Lung microvascular endothelial cell (primary cell): ENCODE measurements at regions not wholly inside any gene's neighbourhood (a gene's known extent, or its start where the extent isn't known, plus 50 kb on each side); places are given as distances from the start of the nearest gene placed in this dataset.
"Not testable (repeated sequence)": the region's sequence is repeated elsewhere in the genome, so short reads cannot be mapped to it uniquely, and the experiment has no call there.

Experiments
- DNase-seq, 2 donors: peaks; one replicate each; pipeline versions ENCODE4 v3.0.0 to v3.0.0-alpha.2; 2010; ENCODE audit warnings: low read depth in 2 of 2

- DNase-seq = no peak
Observed at GRCh38 chr11:43119275-43119970, 192.4 kb upstream of the API5 start.

- no peak for DNase-seq
Observed at GRCh38 chr11:43122546-43122945, 189.2 kb upstream of the API5 start.

GRCh38 chr11:43123443-43123842 is 188.4 kb upstream of the API5 start:
- no peak for DNase-seq

GRCh38 chr11:43124272-43124935 is 187.4 kb upstream of the API5 start:
- no peak for DNase-seq

GRCh38 chr11:43129329-43129728 is 182.5 kb upstream of the API5 start:
- DNase-seq = no peak

GRCh38 chr11:43130616-43131015 is 181.2 kb upstream of the API5 start:
- DNase-seq = no peak

- DNase-seq = no peak
Observed at GRCh38 chr11:43135966-43136534, 175.7 kb upstream of the API5 start.

GRCh38 chr11:43138621-43139140 is 173.1 kb upstream of the API5 start:
- no peak for DNase-seq

- no peak for DNase-seq
Observed at GRCh38 chr11:43145653-43146052, 166.1 kb upstream of the API5 start.

GRCh38 chr11:43150697-43151096 is 161.1 kb upstream of the API5 start:
- no peak for DNase-seq

GRCh38 chr11:43164831-43165230 is 147.0 kb upstream of the API5 start:
- DNase-seq = no peak

GRCh38 chr11:43165393-43165792 is 146.4 kb upstream of the API5 start:
- not testable (repeated sequence) for DNase-seq

GRCh38 chr11:43168241-43168640 is 143.6 kb upstream of the API5 start:
- DNase-seq = not testable (repeated sequence)

GRCh38 chr11:43172477-43172876 is 139.3 kb upstream of the API5 start:
- no peak for DNase-seq

- no peak for DNase-seq
Observed at GRCh38 chr11:43177975-43178374, 133.8 kb upstream of the API5 start.

- DNase-seq = not testable (repeated sequence)
Observed at GRCh38 chr11:43194459-43194858, 117.3 kb upstream of the API5 start.

- DNase-seq = no peak
Observed at GRCh38 chr11:43197379-43197778, 114.4 kb upstream of the API5 start.

- no peak for DNase-seq
Observed at GRCh38 chr11:43200031-43200430, 111.8 kb upstream of the API5 start.

GRCh38 chr11:43212279-43212678 is 99.5 kb upstream of the API5 start:
- no peak for DNase-seq

GRCh38 chr11:43214471-43214870 is 97.3 kb upstream of the API5 start:
- no peak for DNase-seq

- no peak for DNase-seq
Observed at GRCh38 chr11:43217849-43218248, 93.9 kb upstream of the API5 start.

GRCh38 chr11:43222215-43222614 is 89.6 kb upstream of the API5 start:
- DNase-seq = no peak

- no peak for DNase-seq
Observed at GRCh38 chr11:43223026-43223425, 88.8 kb upstream of the API5 start.
